ENCODE measurements at regions not wholly inside any gene's neighbourhood (a gene's known extent, or its start where the extent isn't known, plus 50 kb on each side); places are given as distances from the start of the nearest gene placed in this dataset.

DNA sequence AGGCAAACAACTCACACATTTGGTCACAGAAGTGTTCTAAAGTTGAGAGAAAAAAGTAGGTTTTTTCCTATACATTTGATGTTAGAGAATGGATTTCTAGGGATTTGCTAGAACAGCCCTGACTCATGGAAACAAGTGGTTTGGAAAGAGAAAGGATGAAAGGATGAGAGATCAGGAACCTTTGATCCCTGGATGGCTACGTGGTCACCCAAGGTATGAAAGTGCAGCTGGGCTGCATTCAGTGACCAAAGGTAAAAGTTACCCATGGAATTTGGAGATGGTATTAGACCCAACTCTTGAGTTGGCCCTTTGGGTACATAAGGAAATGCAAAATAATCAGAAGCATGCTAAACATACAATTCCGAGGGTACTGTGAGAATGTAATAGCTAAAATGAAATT is 61.3 kb upstream of the SPIN1 start:
- H3K4me1 ChIP-seq (ENCODE audit: control insufficient read depth, insufficient read depth, low read length, poor library complexity, severe bottlenecking): peaks cover 16% of the 10 kb centered on the region
- DNase-seq: no peak
- no peaks in the 10 kb centered on the region for H3K36me3 ChIP-seq (ENCODE audit: control insufficient read depth, insufficient read depth, low read length)
- H3K9me3 ChIP-seq (ENCODE audit: control insufficient read depth, low read length): no peaks in the 10 kb centered on the region
- no peak overlapping the region for H3K27ac ChIP-seq (ENCODE audit: insufficient read depth, low read length, poor library complexity, severe bottlenecking)
- H3K27me3 ChIP-seq (replicated peaks; ENCODE audit: control insufficient read depth, insufficient read depth, low read length, poor library complexity, severe bottlenecking): no peaks in the 10 kb centered on the region
- H3K4me3 ChIP-seq (ENCODE audit: insufficient read depth, low read depth, low read length, poor library complexity, severe bottlenecking): no peak overlapping the region

GRCh38 chr9:88326015-88326414 is 62.2 kb upstream of the SPIN1 start:
- no peak for DNase-seq
- peaks cover 16% of the 10 kb centered on the region for H3K4me1 ChIP-seq (ENCODE audit: control insufficient read depth, insufficient read depth, low read length, poor library complexity, severe bottlenecking)
- H3K4me3 ChIP-seq (ENCODE audit: insufficient read depth, low read depth, low read length, poor library complexity, severe bottlenecking): no peak overlapping the region
- no peaks in the 10 kb centered on the region for H3K9me3 ChIP-seq (ENCODE audit: control insufficient read depth, low read length)
- no peaks in the 10 kb centered on the region for H3K36me3 ChIP-seq (ENCODE audit: control insufficient read depth, insufficient read depth, low read length)
- no peak overlapping the region for H3K27ac ChIP-seq (ENCODE audit: insufficient read depth, low read length, poor library complexity, severe bottlenecking)
- H3K27me3 ChIP-seq (replicated peaks; ENCODE audit: control insufficient read depth, insufficient read depth, low read length, poor library complexity, severe bottlenecking): no peaks in the 10 kb centered on the region

DNA sequence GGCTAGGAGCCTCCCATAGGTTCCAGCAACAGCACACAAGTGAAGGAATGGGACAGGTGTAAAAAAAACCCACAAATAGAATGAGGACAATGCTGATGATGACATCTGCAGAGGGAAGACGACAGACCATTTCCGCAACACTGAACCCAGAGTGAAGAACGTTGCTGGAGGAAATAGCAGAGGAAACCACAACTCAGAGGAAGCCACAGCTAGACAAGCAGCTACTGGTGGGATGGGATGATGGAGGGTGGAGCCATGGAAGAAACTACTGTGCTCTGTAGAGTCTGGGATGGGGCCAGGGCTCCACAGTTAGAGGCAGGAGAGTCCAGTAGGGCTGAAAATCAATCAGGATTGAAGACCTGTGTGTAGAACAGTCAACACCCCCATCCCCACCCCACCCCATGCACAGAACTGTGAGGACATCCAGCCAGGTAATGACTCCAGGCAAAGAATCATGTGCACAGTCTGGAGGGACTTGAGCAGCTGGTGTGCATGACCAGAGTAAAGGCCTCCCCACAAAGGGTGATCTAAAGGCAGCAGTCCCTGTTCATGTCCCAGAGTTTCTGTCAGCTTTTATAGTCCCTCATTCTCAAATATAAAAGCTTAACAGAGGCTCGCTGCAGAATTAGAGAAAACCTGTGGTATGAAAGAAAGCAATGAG is 65.2 kb upstream of the SPIN1 start:
- DNase-seq: peak; percentile 42 to 47 (median 43)
- no peaks in the 10 kb centered on the region for H3K27me3 ChIP-seq (replicated peaks; ENCODE audit: control insufficient read depth, insufficient read depth, low read length, poor library complexity, severe bottlenecking)
- no peak overlapping the region for H3K27ac ChIP-seq (ENCODE audit: insufficient read depth, low read length, poor library complexity, severe bottlenecking)
- H3K36me3 ChIP-seq (ENCODE audit: control insufficient read depth, insufficient read depth, low read length): no peaks in the 10 kb centered on the region
- no peaks in the 10 kb centered on the region for H3K9me3 ChIP-seq (ENCODE audit: control insufficient read depth, low read length)
- H3K4me1 ChIP-seq (ENCODE audit: control insufficient read depth, insufficient read depth, low read length, poor library complexity, severe bottlenecking): peaks cover 16% of the 10 kb centered on the region
- H3K4me3 ChIP-seq (ENCODE audit: insufficient read depth, low read depth, low read length, poor library complexity, severe bottlenecking): no peak overlapping the region

- peaks cover 16% of the 10 kb centered on the region for H3K4me1 ChIP-seq (ENCODE audit: control insufficient read depth, insufficient read depth, low read length, poor library complexity, severe bottlenecking)
- no peaks in the 10 kb centered on the region for H3K36me3 ChIP-seq (ENCODE audit: control insufficient read depth, insufficient read depth, low read length)
- DNase-seq: no peak
- no peak overlapping the region for H3K27ac ChIP-seq (ENCODE audit: insufficient read depth, low read length, poor library complexity, severe bottlenecking)
- H3K9me3 ChIP-seq (ENCODE audit: control insufficient read depth, low read length): no peaks in the 10 kb centered on the region
- H3K4me3 ChIP-seq (ENCODE audit: insufficient read depth, low read depth, low read length, poor library complexity, severe bottlenecking): no peak overlapping the region
- no peaks in the 10 kb centered on the region for H3K27me3 ChIP-seq (replicated peaks; ENCODE audit: control insufficient read depth, insufficient read depth, low read length, poor library complexity, severe bottlenecking)
These were observed 66.5 kb upstream of the SPIN1 start for GRCh38 chr9:88321764-88322163.

DNA sequence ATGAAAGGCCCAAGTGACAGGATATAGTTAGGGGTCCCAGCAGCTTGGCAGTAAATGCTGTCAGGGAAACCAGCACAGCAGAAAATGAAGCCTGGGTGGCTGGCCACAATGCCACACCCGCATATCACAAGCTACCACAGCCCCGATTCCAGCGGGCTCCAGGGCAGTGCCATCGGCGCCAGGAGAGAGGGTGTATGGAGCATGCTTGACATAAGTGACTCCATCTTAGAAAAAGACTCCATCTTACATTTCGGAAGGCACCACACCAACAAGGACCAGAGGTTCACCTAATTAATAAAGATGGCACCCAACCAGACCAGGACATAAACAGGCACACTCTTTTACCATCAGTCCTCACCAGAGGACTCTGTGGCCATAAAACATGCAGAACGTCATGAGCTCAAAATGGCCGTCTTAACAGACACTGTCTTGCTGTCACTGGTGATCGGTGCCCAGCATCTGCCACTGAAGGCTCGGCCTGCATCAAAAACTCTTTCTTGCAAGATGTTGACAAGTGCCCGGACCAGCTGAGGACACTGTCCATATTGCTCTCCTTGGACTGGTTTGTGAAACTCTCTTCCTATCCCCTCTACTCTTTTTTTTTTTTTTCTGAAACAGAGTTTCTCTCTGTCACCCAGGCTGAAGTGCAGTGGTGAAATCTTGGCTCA is 67.4 kb upstream of the SPIN1 start:
- Histone ChIP-seq H3K27me3 (replicated peaks; ENCODE audit: control insufficient read depth, insufficient read depth, low read length, poor library complexity, severe bottlenecking) (no peaks in the 10 kb centered on the region), H3K4me3 (ENCODE audit: insufficient read depth, low read depth, low read length, poor library complexity, severe bottlenecking) (no peak overlapping the region), H3K9me3 (ENCODE audit: control insufficient read depth, low read length) (no peaks in the 10 kb centered on the region), H3K27ac (ENCODE audit: insufficient read depth, low read length, poor library complexity, severe bottlenecking) (no peak overlapping the region), H3K36me3 (ENCODE audit: control insufficient read depth, insufficient read depth, low read length) (no peaks in the 10 kb centered on the region), H3K4me1 (ENCODE audit: control insufficient read depth, insufficient read depth, low read length, poor library complexity, severe bottlenecking) (peaks cover 16% of the 10 kb centered on the region)
- DNase-seq: no peak

GRCh38 chr9:88319936-88320747 is 68.1 kb upstream of the SPIN1 start:
- DNase-seq: no peak
- Histone ChIP-seq H3K27me3 (replicated peaks; ENCODE audit: control insufficient read depth, insufficient read depth, low read length, poor library complexity, severe bottlenecking) (no peaks in the 10 kb centered on the region), H3K4me3 (ENCODE audit: insufficient read depth, low read depth, low read length, poor library complexity, severe bottlenecking) (no peak overlapping the region), H3K9me3 (ENCODE audit: control insufficient read depth, low read length) (no peaks in the 10 kb centered on the region), H3K4me1 (ENCODE audit: control insufficient read depth, insufficient read depth, low read length, poor library complexity, severe bottlenecking) (peaks cover 16% of the 10 kb centered on the region), H3K27ac (ENCODE audit: insufficient read depth, low read length, poor library complexity, severe bottlenecking) (no peak overlapping the region), H3K36me3 (ENCODE audit: control insufficient read depth, insufficient read depth, low read length) (no peaks in the 10 kb centered on the region)

GRCh38 chr9:88313364-88314220 is 74.7 kb upstream of the SPIN1 start:
- H3K27ac ChIP-seq (ENCODE audit: insufficient read depth, low read length, poor library complexity, severe bottlenecking): no peak overlapping the region
- H3K9me3 ChIP-seq (ENCODE audit: control insufficient read depth, low read length): no peaks in the 10 kb centered on the region
- no peaks in the 10 kb centered on the region for H3K36me3 ChIP-seq (ENCODE audit: control insufficient read depth, insufficient read depth, low read length)
- no peak overlapping the region for H3K4me3 ChIP-seq (ENCODE audit: insufficient read depth, low read depth, low read length, poor library complexity, severe bottlenecking)
- DNase-seq: no peak
- no peaks in the 10 kb centered on the region for H3K4me1 ChIP-seq (ENCODE audit: control insufficient read depth, insufficient read depth, low read length, poor library complexity, severe bottlenecking)
- H3K27me3 ChIP-seq (replicated peaks; ENCODE audit: control insufficient read depth, insufficient read depth, low read length, poor library complexity, severe bottlenecking): no peaks in the 10 kb centered on the region

- H3K9me3 ChIP-seq (ENCODE audit: control insufficient read depth, low read length): no peaks in the 10 kb centered on the region
- DNase-seq: no peak
- no peaks in the 10 kb centered on the region for H3K27me3 ChIP-seq (replicated peaks; ENCODE audit: control insufficient read depth, insufficient read depth, low read length, poor library complexity, severe bottlenecking)
- H3K4me3 ChIP-seq (ENCODE audit: insufficient read depth, low read depth, low read length, poor library complexity, severe bottlenecking): no peak overlapping the region
- no peaks in the 10 kb centered on the region for H3K36me3 ChIP-seq (ENCODE audit: control insufficient read depth, insufficient read depth, low read length)
- no peaks in the 10 kb centered on the region for H3K4me1 ChIP-seq (ENCODE audit: control insufficient read depth, insufficient read depth, low read length, poor library complexity, severe bottlenecking)
- no peak overlapping the region for H3K27ac ChIP-seq (ENCODE audit: insufficient read depth, low read length, poor library complexity, severe bottlenecking)
These were observed 75.6 kb upstream of the SPIN1 start for GRCh38 chr9:88312517-88313103.

DNA sequence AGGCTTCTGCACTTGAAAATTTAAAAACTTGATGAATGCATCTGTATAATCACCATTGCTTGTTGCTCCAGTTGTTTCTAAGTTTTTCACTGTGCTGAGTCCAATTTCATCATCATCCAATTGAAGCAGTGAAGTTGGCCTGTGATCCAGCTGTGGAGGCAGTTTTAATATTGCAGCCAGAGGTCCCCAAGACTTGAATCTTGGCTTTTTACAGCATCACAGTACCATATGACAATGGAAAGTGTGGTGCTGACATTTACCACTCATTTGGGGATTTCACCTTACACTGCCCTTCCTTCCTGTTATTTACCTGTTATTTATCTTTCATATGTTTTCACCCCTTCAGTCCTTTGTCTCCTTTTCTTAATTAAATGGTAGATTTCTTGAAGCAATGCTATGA is 76.2 kb upstream of the SPIN1 start:
- Histone ChIP-seq H3K4me3 (ENCODE audit: insufficient read depth, low read depth, low read length, poor library complexity, severe bottlenecking) (no peak overlapping the region), H3K27ac (ENCODE audit: insufficient read depth, low read length, poor library complexity, severe bottlenecking) (no peak overlapping the region), H3K36me3 (ENCODE audit: control insufficient read depth, insufficient read depth, low read length) (no peaks in the 10 kb centered on the region), H3K27me3 (replicated peaks; ENCODE audit: control insufficient read depth, insufficient read depth, low read length, poor library complexity, severe bottlenecking) (no peaks in the 10 kb centered on the region), H3K9me3 (ENCODE audit: control insufficient read depth, low read length) (no peaks in the 10 kb centered on the region), H3K4me1 (ENCODE audit: control insufficient read depth, insufficient read depth, low read length, poor library complexity, severe bottlenecking) (no peaks in the 10 kb centered on the region)
- no peak for DNase-seq
